GM12878 (cell line): ENCODE measurements at regions not wholly inside any gene's neighbourhood (a gene's known extent, or its start where the extent isn't known, plus 50 kb on each side); places are given as distances from the start of the nearest gene placed in this dataset.

Source experiments
- ATAC-seq: fragments of 200-7000 bp; cut with Tn5 transposase; 3 replicates; pipeline ENCODE4 v1.9.1; 2020; ENCODE audit warnings: mild to moderate bottlenecking, moderate library complexity
- BruUV-seq: library from RNA; stranded (reverse); fragments of 400-500 nt; replicated peaks from 2 replicates; lab custom pipeline; 2021; lab: Mats Ljungman, UMichigan
- CTCF ChIA-PET: fragments of 300-600 bp; sonication (Branson Sonifier 250); formaldehyde crosslinking; extraction: SDS; loops from one replicate; lab custom pipeline; 2021; ENCODE audit warnings: inconsistent platforms; lab: Yijun Ruan, JAX
- POLR2A ChIA-PET: fragments of 350-600 bp; formaldehyde crosslinking; extraction: SDS; loops from one replicate; lab custom pipeline; 2021; ENCODE audit warnings: inconsistent platforms; lab: Charles Lee
- RAD21 ChIA-PET: fragments of 300-600 bp; sonication (Branson Sonifier 250); formaldehyde crosslinking; loops from one replicate; lab custom pipeline; 2023; ENCODE audit warnings: antibody characterized with exemption; ENCODE audit not compliant: unreplicated experiment; lab: Charles Lee
- SMC1A ChIA-PET: fragments of 300-600 bp; sonication (Branson Sonifier 250); formaldehyde crosslinking; loops from one replicate; lab custom pipeline; 2023; ENCODE audit not compliant: unreplicated experiment, uncharacterized antibody; lab: Charles Lee
- DNase-seq: peaks from one replicate; pipeline ENCODE4 v3.0.0-alpha.2; 2011; ENCODE audit warnings: low read depth, low spot score
- FAIRE-seq: peaks from 3 replicates; lab custom pipeline; 2011; peaks lifted over from hg19 to GRCh38; lab: Jason Lieb, UNC
- H2AFZ ChIP-seq: 2 replicates; pipeline ENCODE4 v1.6.0; 2011; ENCODE audit warnings: low read depth, low read length, control low read depth; ENCODE audit not compliant: control insufficient read depth
- H3K27ac ChIP-seq: 2 replicates; pipeline ENCODE4 v1.5.1; 2011; ENCODE audit warnings: control low read depth; ENCODE audit not compliant: control insufficient read depth, insufficient read depth
- H3K27me3 ChIP-seq, 2 experiments: replicated peaks in 1 of 2; 2 replicates each; pipeline versions ENCODE4 v1.6.0 to v1.6.1; 2011; ENCODE audit warnings: low read length in 1 of 2; ENCODE audit not compliant: control insufficient read depth in 2 of 2, insufficient read depth in 2 of 2
- H3K36me3 ChIP-seq, 2 experiments: 2 replicates each; pipeline ENCODE4 v1.5.1; 2011; ENCODE audit warnings: low read length in 1 of 2; ENCODE audit not compliant: control insufficient read depth in 2 of 2, insufficient read depth in 2 of 2
- H3K4me1 ChIP-seq: 2 replicates; pipeline ENCODE4 v1.6.1; 2011; ENCODE audit warnings: mild to moderate bottlenecking, low read length, moderate library complexity, mixed read lengths; ENCODE audit not compliant: control insufficient read depth, insufficient read depth
- H3K4me2 ChIP-seq: 2 replicates; pipeline ENCODE4 v1.6.0; 2011; ENCODE audit warnings: control low read depth; ENCODE audit not compliant: control insufficient read depth, insufficient read depth
- H3K4me3 ChIP-seq: fragments of 200-600 bp; sonication (generic); 2 replicates; pipeline ENCODE4 v1.5.1; 2016
- H3K79me2 ChIP-seq: 2 replicates; pipeline ENCODE4 v1.6.0; 2011; ENCODE audit warnings: low read length; ENCODE audit not compliant: control insufficient read depth, insufficient read depth
- H3K9ac ChIP-seq: 2 replicates; pipeline ENCODE4 v1.8.0; 2011; ENCODE audit warnings: low read length, control low read depth, mixed read lengths; ENCODE audit not compliant: control insufficient read depth, insufficient read depth
- H3K9me3 ChIP-seq: replicated peaks from 3 replicates; pipeline ENCODE4 v1.5.1; 2011; ENCODE audit warnings: mild to moderate bottlenecking, low read length; ENCODE audit not compliant: control insufficient read depth, insufficient read depth
- H4K20me1 ChIP-seq: 2 replicates; pipeline ENCODE4 v1.6.0; 2011; ENCODE audit not compliant: control insufficient read depth, insufficient read depth
- MTA2 ChIP-seq: fragments of 450-650 bp; IDR thresholded peaks from 2 replicates; pipeline ENCODE4 v1.6.1; 2016; ENCODE audit warnings: low read depth, mild to moderate bottlenecking, moderate library complexity
- POLR2A ChIP-seq: IDR thresholded peaks from 2 replicates; pipeline ENCODE4 v1.6.1; 2011; ENCODE audit warnings: low read depth, mild to moderate bottlenecking, low read length
- REST ChIP-seq: IDR thresholded peaks from 2 replicates; pipeline ENCODE4 v1.6.1; 2012; ENCODE audit warnings: mild to moderate bottlenecking, low read depth, low read length
- TCF7 ChIP-seq: IDR thresholded peaks from 2 replicates; pipeline ENCODE4 v1.6.1; 2014; ENCODE audit warnings: antibody characterized with exemption, borderline replicate concordance
- WGBS: methylation state at CpG from one replicate; pipeline ENCODE4 v1.1.6; 2016; ENCODE audit warnings: low lambda C conversion rate; ENCODE audit not compliant: insufficient replicate concordance, insufficient coverage; ENCODE audit errors: missing lambda C conversion rate; 5-methylcytosine and 5-hydroxymethylcytosine counted together
- in situ Hi-C: fragments of 300-500 bp; cut with MboI; formaldehyde crosslinking; loops from 9 replicates; pipeline ENCODE4 v1.14.3; 2018; ENCODE audit warnings: mixed read lengths
- intact Hi-C: fragments of 100-400 bp; cut with micrococcal nuclease; formaldehyde crosslinking; loops from one replicate; pipeline ENCODE4 v1.14.2; 2022; ENCODE audit not compliant: unreplicated experiment

GRCh38 chr1:94608852-94609530, 67.4 kb upstream of the F3 start:
- ChIA-PET POLR2A (no interaction called here), SMC1A (no interaction called here), RAD21 (no interaction called here), CTCF (no interaction called here)
- DNase-seq (no peak), ATAC-seq (no peak), FAIRE-seq (no peak)
- Histone ChIP-seq H4K20me1 (no peaks in the 10 kb centered on the region), H3K4me3 (no peak overlapping the region), H2AFZ (no peak overlapping the region), H3K79me2 (no peaks in the 10 kb centered on the region), H3K27ac (no peak overlapping the region), H3K36me3 (no peaks in the 10 kb centered on the region), H3K27me3 (no peaks in the 10 kb centered on the region; a peak in 1 of 4 replicates), H3K9ac (no peak overlapping the region), H3K4me2 (no peak overlapping the region), H3K9me3 (no peaks in the 10 kb centered on the region), H3K4me1 (no peaks in the 10 kb centered on the region)
- intact Hi-C loops, result no loop called here
- TF ChIP-seq TCF7, result no peak
- no peak for TF ChIP-seq POLR2A
- no peak for TF ChIP-seq MTA2
- no peak for TF ChIP-seq REST
- in situ Hi-C loops, result no loop called here
- 35% methylated on average over 9 of the region's 9 CpGs for WGBS
- BruUV-seq, result no TSS peak
